Endothelial cell of umbilical vein (primary cell): ENCODE measurements at regions not wholly inside any gene's neighbourhood (a gene's known extent, or its start where the extent isn't known, plus 50 kb on each side); places are given as distances from the start of the nearest gene placed in this dataset.

Experiments
- MYC ChIP-seq: IDR thresholded peaks from one replicate; pipeline ENCODE4 v1.6.1; 2011; ENCODE audit warnings: mild to moderate bottlenecking, low read depth, low read length
- TF ChIP-seq, protein P1 (sequence below), 2 donors: IDR thresholded peaks; 1 replicate in 1 of 2; 2 replicates in 1 of 2; pipeline ENCODE4 v1.5.1; 2011; ENCODE audit warnings: low read length in 2 of 2, mild to moderate bottlenecking in 2 of 2, moderate library complexity in 2 of 2, control low read depth in 1 of 2, inconsistent platforms in 1 of 2, low read depth in 1 of 2; ENCODE audit not compliant: insufficient read depth in 1 of 2; ENCODE audit errors: extremely low read depth in 1 of 2

DNA sequence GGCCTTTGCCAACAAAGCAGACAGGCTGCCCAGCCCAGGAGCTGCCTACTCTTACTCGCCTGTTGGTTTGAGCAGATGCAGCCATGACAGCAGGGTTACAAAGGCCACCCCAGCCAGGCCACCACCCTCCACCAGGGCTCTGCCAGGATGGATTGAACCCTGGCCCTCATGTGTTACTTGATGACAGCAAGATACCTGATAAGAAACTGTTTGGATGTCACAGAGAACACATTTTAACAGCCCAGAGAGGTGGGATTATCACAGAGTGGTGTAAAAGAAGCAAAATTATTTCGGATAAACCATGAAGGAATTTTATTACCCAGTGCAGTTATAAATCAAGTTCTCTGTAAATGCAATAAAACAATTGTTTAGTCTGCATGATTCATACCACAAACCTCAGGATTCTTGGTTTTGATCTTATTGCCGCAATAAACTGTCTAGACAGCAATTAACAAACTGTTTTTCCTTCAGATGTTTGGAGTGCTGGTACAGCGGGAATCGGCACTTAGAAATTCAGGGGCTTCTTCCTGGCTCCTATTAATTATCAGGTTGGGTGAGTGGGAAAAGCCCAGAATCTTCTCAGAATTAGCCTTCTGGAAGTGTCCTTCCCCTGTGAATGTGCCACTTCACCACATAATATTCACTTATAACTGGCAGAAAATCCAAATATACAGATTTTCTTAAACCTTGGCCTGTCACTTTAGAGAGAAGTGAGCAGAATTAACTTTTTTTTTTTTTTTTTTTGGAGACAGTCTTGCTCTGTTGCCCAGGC is 58.0 kb upstream of the SALL4 start:
- TF ChIP-seq, protein P1, sequence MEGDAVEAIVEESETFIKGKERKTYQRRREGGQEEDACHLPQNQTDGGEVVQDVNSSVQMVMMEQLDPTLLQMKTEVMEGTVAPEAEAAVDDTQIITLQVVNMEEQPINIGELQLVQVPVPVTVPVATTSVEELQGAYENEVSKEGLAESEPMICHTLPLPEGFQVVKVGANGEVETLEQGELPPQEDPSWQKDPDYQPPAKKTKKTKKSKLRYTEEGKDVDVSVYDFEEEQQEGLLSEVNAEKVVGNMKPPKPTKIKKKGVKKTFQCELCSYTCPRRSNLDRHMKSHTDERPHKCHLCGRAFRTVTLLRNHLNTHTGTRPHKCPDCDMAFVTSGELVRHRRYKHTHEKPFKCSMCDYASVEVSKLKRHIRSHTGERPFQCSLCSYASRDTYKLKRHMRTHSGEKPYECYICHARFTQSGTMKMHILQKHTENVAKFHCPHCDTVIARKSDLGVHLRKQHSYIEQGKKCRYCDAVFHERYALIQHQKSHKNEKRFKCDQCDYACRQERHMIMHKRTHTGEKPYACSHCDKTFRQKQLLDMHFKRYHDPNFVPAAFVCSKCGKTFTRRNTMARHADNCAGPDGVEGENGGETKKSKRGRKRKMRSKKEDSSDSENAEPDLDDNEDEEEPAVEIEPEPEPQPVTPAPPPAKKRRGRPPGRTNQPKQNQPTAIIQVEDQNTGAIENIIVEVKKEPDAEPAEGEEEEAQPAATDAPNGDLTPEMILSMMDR (IDR thresholded peaks at IDR 0.05; ENCODE audit: extremely low read depth in 1 of 2, insufficient read depth in 1 of 2, low read depth in 1 of 2, low read length in 2 of 2) = no peak
- TF ChIP-seq MYC = no peak
